ENCODE measurements at regions not wholly inside any gene's neighbourhood (a gene's known extent, or its start where the extent isn't known, plus 50 kb on each side); places are given as distances from the start of the nearest gene placed in this dataset.
"Not testable (repeated sequence)": the region's sequence is repeated elsewhere in the genome, so short reads cannot be mapped to it uniquely, and the experiment has no call there.

- intact Hi-C loops (cut with DNase I), result no loop called here
- H3K27ac ChIP-seq, result no peak overlapping the region
- H3K36me3 ChIP-seq (ENCODE audit: insufficient read depth in 1 of 2, low read depth in 1 of 2), result no peaks in the 10 kb centered on the region
- TF ChIP-seq CTCF (IDR thresholded peaks at IDR 0.05), result no peak
- no peaks in the 10 kb centered on the region for H3K27me3 ChIP-seq (ENCODE audit: insufficient read depth in 3 of 3, low read length in 2 of 3)
- DNase-seq, result no peak
- ATAC-seq, result no peak
- 50 to 60% (median 55%) methylated on average over 8 of the region's 8 CpGs for WGBS, 3 donors
- H3K4me3 ChIP-seq, result no peak overlapping the region
- no peaks in the 10 kb centered on the region for H3K4me1 ChIP-seq
- H3K9me3 ChIP-seq, result no peaks in the 10 kb centered on the region
Observed at GRCh38 chr4:83947125-83947829, 411.4 kb downstream of the GPAT3 start.

- DNase-seq; intact Hi-C loops (cut with DNase I); H3K36me3 ChIP-seq (ENCODE audit: insufficient read depth in 1 of 2, low read depth in 1 of 2); H3K4me3 ChIP-seq; H3K27ac ChIP-seq; H3K27me3 ChIP-seq (ENCODE audit: insufficient read depth in 3 of 3, low read length in 2 of 3); ATAC-seq; H3K4me1 ChIP-seq; H3K9me3 ChIP-seq: not testable (repeated sequence)
- 92 to 97% (median 95%) methylated on average over 16 to 27 of the region's 33 CpGs for WGBS, 3 donors
Observed at GRCh38 chr4:83943691-83944090, 407.8 kb downstream of the GPAT3 start.

- 85 to 91% (median 91%) methylated on average over 2 of the region's 2 CpGs for WGBS, 3 donors
- ATAC-seq (no peak), DNase-seq (no peak)
- Histone ChIP-seq H3K4me3 (no peak overlapping the region), H3K4me1 (no peaks in the 10 kb centered on the region), H3K36me3 (ENCODE audit: insufficient read depth in 1 of 2, low read depth in 1 of 2) (no peaks in the 10 kb centered on the region), H3K9me3 (peaks cover 6% of the 10 kb centered on the region), H3K27ac (no peak overlapping the region), H3K27me3 (ENCODE audit: insufficient read depth in 3 of 3, low read length in 2 of 3) (no peaks in the 10 kb centered on the region)
- TF ChIP-seq CTCF (IDR thresholded peaks at IDR 0.05), result no peak
- intact Hi-C loops (cut with DNase I), result no loop called here
Observed at GRCh38 chr4:83932750-83933391, 397.0 kb downstream of the GPAT3 start.

- intact Hi-C loops (cut with DNase I), result no loop called here
- ATAC-seq, result no peak
Observed at GRCh38 chr4:83931659-83932438, 395.9 kb downstream of the GPAT3 start.

More at GRCh38 chr4:83931659-83932438, 395.9 kb downstream of the GPAT3 start:
- 62 to 69% (median 67%) methylated on average over 6 of the region's 6 CpGs for WGBS, 3 donors
- Histone ChIP-seq H3K27ac (no peak overlapping the region), H3K27me3 (ENCODE audit: insufficient read depth in 3 of 3, low read length in 2 of 3) (no peaks in the 10 kb centered on the region), H3K36me3 (ENCODE audit: insufficient read depth in 1 of 2, low read depth in 1 of 2) (no peaks in the 10 kb centered on the region), H3K4me1 (no peaks in the 10 kb centered on the region), H3K4me3 (no peak overlapping the region), H3K9me3 (peaks cover under 1% of the 10 kb centered on the region)
- DNase-seq, result no peak
- TF ChIP-seq CTCF (IDR thresholded peaks at IDR 0.05), result no peak

Measured in psoas muscle (tissue), 7 donors.